Suppressor macrophage treated with lipopolysaccharide for 1 hour (primary cell): ENCODE measurements at regions not wholly inside any gene's neighbourhood (a gene's known extent, or its start where the extent isn't known, plus 50 kb on each side); places are given as distances from the start of the nearest gene placed in this dataset.
"Not testable (repeated sequence)": the region's sequence is repeated elsewhere in the genome, so short reads cannot be mapped to it uniquely, and the experiment has no call there.

ENCODE experiments used
- DNase-seq, 3 donors: peaks; one replicate each; pipeline ENCODE4 v3.0.0-alpha.2; 2020 to 2022

GRCh38 chr21:35516292-35516691 lies 467.2 kb upstream of the RUNX1 start:
- DNase-seq = not testable (repeated sequence)

DNA sequence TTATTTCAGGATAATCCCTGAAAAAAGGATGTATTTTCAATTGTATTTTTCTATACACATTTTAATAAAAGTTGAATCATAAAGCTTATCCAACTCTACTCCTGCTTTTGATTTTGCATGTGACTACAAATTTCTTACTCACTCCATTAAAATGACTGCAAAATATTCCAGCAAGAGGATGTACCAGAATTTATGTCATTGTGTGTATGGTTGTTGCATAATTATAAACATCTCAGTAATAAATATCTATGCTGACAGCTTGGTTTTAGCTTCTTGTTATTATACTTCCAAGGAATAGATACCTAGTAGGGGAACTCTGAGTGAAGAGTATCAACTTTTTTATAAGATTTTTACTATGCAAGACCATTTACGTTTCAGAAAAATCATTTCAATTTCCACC lies 463.2 kb upstream of the RUNX1 start:
- DNase-seq = peak in 2 of 3 donors; percentile 48 to 73

DNA sequence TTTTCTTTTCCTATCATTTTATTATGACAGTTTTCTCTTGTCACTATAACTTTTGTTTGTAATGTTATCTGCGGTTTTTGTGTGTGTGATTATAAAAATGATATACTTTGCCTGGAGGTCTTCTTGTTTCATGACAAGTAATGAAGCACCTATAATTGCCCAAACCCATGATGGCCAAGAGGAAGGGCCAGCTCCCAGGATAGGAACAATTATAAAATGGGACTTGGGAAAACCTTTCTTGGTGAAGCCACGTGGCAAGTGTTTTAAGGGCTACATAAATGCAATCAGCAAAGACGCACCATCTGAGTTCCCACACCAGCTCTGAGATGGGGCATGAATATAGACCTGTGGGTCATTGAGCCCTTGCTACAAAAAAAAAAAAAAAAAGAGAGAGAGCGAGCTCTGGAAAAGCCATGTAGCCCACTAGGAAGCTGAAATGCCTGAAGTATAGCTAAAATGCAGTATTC lies 462.6 kb upstream of the RUNX1 start:
- peak; percentile 42 to 54 (median 46) for DNase-seq

- DNase-seq = peak; percentile 73 to 89 (median 78)
Measured at GRCh38 chr21:35510957-35511695, 462.0 kb upstream of the RUNX1 start.

- no peak for DNase-seq
Measured at GRCh38 chr21:35510294-35510693, 461.2 kb upstream of the RUNX1 start.

- peak; percentile 79 to 91 (median 80) for DNase-seq
Measured at GRCh38 chr21:35509001-35509704, 460.1 kb upstream of the RUNX1 start.

- DNase-seq = peak; percentile 89 to 96 (median 91)
Measured at GRCh38 chr21:35508139-35508888, 459.2 kb upstream of the RUNX1 start.

DNA sequence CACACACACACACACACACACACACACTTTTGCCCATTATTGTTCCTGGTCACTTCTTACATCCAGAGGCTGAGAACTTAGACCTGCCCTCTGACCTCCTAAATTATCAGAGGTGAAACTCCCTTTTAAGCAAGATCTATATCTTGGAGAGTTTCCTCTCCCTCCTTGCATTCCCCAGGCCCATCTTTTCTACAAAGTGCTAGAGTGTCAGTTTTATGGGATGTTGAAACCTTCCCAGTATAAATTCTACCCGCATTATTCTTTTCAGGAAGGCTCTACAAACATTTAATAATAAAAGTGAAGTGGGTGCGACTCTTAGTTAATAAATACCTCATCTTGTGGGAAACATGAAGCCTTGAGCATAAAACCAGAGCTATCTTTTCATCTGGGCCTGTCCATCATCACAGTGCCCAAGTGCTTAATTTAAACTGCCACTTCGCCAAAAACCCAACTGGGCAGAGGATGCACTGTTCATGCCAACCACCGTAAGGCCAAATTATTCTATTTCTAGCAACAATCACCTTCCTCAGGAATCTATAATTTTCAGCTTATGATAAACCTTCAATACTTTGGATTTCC lies 458.2 kb upstream of the RUNX1 start:
- no peak for DNase-seq

GRCh38 chr21:35506771-35507170 lies 457.7 kb upstream of the RUNX1 start:
- no peak for DNase-seq

DNA sequence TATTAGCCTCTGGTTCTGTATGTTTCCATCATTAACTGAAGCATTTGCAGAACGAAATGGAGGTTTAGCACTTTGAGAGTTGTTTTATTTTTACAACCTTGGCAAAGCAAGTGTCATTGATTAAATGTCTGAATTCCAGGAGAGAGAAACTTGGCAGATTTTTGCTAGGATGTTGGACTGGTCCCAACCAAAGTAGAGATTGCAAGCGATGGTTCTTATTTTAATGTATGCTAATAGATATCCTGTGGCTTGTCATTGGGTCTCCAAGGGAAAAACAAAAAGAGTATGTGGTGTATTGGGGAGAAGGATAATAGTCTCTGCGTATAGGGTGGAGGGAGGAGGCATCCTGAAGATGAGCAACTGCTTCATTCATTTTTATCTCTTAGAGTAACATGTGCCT lies 457.2 kb upstream of the RUNX1 start:
- DNase-seq = no peak

DNA sequence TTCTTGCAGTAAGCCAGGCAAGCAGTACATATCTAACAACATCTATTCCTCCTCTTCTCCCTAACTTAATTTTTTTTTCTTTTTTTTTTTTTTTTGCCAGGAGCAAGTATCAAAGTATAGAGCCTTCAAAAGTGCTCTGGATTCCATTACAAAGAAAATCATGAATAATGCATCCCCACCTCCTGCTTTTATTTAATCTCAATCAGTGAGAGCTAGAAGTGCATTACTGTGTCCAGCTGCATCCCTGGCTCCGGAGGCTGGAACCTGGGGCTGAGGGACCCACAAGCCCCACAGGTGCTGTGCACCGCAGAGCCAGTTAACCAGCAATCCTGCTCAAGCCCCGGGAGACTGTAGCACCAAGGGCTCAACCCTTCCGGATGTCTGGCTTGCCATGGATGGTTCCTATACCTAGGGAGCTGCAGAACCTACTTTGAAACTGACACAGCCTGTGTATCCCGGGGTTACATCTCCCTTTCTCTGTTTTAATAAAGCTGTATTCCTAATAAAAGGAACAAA lies 455.9 kb upstream of the RUNX1 start:
- no peak for DNase-seq

- DNase-seq = no peak
Measured at GRCh38 chr21:35504277-35504676, 455.2 kb upstream of the RUNX1 start.

- DNase-seq = peak; percentile 26 to 68 (median 33)
Measured at GRCh38 chr21:35503671-35504070, 454.6 kb upstream of the RUNX1 start.

DNA sequence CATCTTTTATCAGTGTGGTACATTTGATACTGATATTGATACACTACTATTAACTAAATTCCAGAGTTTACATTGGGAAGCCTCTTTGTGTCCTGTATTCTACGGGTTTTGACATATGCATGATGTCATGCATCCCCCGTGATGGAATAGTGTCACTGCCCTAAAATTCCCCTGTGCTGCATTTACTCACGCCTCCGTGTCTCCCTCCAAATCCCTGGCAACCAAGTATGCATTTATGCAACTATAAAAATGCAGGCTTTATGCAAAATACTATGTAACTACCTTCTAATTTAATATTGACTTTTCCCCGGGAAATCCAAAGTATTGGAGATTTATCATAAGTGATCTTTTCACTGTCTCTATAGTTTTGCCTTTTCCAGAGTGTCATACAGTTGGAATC lies 453.7 kb upstream of the RUNX1 start:
- peak; percentile 39 to 80 (median 55) for DNase-seq

- not testable (repeated sequence) for DNase-seq
Measured at GRCh38 chr21:35497522-35497921, 448.4 kb upstream of the RUNX1 start.

DNA sequence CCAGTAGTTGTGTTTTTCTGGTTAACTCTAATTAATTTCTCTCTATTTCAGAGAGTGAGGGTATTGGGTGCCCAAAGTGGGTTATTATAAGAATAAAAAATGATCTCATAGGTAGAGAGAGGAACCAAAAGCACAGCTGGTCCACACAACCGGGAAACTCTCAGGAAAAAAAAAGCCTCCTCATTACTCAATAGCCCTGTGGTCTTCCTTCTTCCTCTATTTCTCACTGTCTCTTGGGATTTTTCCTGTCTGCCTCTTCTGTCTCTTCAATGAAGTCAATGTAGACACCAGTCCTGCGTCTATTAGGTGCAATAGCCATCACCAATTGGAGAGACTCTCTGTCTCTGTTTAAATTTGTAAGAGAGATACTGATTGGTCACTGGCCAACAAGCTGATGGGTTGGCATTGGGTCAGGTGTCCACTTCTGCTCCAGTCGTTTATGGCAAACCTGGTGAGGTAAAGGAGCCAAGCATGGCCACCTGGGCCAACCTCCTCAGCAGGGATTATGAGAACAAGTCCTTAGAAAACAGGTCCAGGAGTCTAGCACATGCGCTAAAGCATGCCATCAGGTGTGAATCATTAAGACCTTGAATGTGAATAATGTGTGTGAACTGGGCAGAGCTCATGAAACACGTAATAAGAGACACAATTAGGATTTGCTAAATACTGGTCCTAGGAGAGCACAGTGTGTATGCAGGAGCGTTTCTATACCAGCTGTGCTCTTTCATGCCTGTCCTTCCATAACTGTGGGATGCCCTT lies 443.0 kb upstream of the RUNX1 start:
- peak; percentile 78 to 96 (median 90) for DNase-seq

DNA sequence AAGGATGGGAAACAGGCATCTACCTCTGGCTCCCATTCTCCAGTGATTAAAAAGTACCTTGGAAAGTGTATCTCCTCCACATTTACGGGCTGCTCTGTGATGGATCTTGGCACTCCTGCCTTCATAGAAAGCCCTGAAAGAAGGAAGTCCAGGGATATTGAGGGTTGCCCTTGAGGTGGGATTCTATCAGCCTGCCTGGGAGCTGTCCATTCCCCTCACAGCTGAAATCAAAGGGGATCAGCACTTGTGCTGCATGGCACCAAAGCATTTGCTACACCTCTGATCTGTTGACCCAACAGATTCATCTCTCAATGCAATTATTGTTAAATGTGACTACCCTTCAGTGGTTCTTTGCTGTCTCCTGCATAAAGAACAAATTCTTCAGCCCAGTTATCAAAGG lies 442.0 kb upstream of the RUNX1 start:
- DNase-seq = no peak

DNA sequence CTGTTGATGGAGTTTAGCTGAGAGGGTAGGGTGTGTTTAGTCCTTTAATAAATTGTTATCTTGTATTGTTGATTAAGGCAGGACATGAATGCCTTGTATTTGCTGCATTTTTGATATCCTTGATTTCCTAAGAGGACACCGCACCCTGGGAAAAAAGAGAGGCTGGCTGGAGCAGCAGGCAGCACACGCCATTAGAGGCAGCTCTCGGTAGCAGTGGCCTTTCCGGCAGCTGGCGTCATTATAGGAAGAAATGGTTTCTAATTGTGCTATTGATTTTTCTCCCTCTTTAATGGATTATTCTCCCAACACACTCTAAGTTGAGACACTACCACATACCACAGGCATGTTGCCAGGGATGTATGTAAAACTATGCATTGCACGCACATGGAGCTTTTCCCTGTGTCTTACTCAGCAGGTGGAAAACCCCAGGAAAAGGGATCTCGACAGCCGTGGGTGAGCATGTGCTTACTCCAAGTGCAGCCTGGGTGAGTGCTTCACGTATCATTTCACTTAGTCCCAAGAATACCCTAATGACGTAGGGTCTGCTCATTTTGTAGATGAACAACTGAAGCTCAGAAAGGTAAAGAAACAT lies 440.4 kb upstream of the RUNX1 start:
- peak in 1 of 3 donors; percentile 49 for DNase-seq

GRCh38 chr21:35488946-35489345 lies 439.8 kb upstream of the RUNX1 start:
- peak in 1 of 3 donors; percentile 41 for DNase-seq

- DNase-seq = no peak
Measured at GRCh38 chr21:35485364-35485763, 436.3 kb upstream of the RUNX1 start.

GRCh38 chr21:35484851-35485250 lies 435.7 kb upstream of the RUNX1 start:
- DNase-seq = no peak

DNA sequence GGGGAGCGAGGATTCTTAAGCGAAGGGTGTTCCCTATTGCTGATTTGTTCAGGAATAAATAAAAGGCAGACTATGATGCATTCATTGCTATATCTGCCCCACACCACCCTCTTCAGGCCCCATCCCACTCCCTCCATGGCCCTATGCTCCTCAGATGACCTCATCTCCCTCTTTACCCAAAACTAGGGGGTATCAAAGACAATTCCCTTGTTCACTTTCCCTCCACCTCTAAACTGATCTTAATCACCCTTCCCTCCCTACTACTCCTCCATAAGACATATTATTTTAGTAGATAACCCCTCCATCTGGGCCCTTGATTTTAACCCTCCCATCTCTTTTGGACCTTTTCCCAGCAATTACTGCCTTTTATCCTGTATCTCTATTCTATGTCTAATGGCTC lies 434.9 kb upstream of the RUNX1 start:
- DNase-seq = no peak
